GM20000 (cell line): ENCODE measurements at regions not wholly inside any gene's neighbourhood (a gene's known extent, or its start where the extent isn't known, plus 50 kb on each side); places are given as distances from the start of the nearest gene placed in this dataset.

Source experiments
- DNase-seq: peaks from one replicate; pipeline ENCODE4 v3.0.0; 2012; ENCODE audit warnings: low spot score
- TF ChIP-seq, protein P1 (sequence below): IDR thresholded peaks from 2 replicates; pipeline ENCODE4 v1.5.1; 2012; ENCODE audit warnings: mild to moderate bottlenecking, control low read depth; ENCODE audit errors: extremely low read depth, missing control alignments

DNA sequence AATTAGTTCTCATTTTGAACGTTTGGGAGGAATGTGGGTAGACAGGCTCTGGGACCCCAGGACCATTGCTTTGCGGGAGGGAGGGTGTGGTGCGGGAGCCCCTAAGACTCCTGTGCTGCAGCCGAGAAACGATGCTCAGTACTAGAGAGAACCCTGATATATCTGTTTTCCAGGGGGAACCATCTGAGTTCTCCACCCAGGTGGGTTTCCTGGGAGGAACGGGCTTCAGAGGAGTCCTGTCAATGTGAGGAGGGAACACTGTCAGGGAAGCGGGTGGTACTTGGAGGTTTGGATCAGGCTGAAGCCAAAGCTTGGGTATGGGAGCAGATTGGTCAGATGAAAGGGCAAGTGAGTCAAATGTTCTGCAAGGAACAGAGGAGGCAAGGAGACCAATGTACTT lies 358.0 kb downstream of the FGF9 start:
- no peak for DNase-seq
- TF ChIP-seq, protein P1, sequence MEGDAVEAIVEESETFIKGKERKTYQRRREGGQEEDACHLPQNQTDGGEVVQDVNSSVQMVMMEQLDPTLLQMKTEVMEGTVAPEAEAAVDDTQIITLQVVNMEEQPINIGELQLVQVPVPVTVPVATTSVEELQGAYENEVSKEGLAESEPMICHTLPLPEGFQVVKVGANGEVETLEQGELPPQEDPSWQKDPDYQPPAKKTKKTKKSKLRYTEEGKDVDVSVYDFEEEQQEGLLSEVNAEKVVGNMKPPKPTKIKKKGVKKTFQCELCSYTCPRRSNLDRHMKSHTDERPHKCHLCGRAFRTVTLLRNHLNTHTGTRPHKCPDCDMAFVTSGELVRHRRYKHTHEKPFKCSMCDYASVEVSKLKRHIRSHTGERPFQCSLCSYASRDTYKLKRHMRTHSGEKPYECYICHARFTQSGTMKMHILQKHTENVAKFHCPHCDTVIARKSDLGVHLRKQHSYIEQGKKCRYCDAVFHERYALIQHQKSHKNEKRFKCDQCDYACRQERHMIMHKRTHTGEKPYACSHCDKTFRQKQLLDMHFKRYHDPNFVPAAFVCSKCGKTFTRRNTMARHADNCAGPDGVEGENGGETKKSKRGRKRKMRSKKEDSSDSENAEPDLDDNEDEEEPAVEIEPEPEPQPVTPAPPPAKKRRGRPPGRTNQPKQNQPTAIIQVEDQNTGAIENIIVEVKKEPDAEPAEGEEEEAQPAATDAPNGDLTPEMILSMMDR = no peak

DNA sequence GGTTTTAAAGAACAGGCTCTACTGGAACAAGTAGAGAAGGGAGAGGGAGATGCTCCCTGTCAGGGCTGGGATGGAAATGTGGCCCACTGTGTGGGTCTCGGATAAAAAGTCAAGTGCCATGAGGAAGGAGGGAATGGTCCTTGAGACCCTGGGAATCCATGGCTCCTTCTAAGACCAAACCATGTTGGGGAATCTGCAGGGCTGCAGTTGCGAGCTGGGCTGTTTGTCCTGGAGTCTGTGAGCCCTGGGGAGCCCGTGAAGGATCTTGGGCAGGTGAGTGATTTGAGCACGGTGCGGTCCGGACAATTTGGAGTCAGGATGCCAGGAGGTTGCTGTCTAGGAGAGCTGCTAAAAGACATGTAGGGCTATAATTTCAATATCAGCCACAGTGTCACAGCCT lies 359.4 kb downstream of the FGF9 start:
- DNase-seq = no peak
- TF ChIP-seq, protein P1 = no peak

DNA sequence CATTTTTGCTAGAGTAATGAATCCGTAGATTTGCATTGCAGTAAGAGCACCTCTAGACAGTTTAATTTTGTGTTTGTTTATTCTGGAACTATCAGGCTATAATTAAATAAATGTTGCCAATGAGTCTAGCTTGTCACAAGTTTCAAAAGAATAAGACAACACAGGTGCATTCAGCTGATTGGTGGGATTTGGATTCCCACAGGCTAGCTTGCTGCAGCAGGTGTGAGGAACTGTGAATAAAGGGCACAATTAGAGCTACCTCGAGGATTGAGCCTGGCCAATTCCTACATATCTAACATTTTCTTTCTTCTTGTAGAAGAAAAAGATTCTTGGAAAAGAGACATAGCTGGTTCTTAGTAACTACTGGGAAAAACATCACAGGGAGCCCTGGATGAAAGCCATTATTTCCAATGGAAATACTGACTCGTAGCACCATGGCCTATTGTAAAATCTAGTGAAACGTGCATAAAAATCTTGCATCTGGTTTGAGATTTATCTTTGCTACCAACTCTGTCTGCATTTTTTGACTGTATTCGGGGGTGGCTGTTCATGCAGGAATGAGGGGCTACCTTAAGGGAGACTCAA lies 360.9 kb downstream of the FGF9 start:
- DNase-seq = no peak

DNA sequence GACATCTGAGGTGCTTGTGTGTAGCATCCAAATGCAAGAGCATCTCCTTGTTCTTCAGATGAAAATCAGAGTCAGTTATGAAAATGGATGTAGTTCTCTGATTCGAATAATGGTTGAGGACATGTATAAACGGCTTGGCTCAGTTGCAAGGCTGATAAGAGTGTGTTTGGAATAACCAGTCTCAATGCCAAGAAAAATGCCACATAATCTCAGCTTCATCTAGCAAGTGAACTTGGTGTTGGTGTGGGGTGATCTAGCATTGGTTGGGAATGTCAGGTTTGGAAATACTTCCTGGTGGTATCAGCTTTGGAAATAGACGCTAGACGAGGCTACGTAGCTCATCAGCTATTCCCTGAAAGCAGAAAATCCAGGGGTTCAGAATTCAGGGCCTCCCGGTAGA lies 362.0 kb downstream of the FGF9 start:
- TF ChIP-seq, protein P1 = no peak
- no peak for DNase-seq

More for the DNA sequence above, 360.9 kb downstream of the FGF9 start:
- TF ChIP-seq, protein P1 = no peak

DNA sequence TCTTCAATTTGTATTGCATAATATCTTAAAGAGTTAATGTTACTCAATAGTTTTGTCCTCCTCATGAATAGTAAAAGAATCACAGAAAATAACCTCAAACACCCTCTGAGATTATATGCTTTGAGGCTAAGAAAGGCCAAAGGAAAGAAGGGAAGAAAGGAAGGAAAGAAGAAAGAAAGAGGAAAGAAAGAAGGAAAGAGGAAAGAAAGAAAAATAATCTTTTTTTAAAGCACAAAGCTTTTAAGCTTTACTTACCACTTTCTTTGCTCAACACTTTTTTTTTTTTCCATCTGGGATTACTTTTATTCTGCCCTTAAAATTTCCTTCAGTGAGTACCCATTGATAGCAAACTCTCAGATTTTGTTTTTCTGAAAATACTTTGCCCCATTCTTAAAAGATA lies 369.1 kb downstream of the FGF9 start:
- no peak for DNase-seq
- TF ChIP-seq, protein P1 = no peak

DNA sequence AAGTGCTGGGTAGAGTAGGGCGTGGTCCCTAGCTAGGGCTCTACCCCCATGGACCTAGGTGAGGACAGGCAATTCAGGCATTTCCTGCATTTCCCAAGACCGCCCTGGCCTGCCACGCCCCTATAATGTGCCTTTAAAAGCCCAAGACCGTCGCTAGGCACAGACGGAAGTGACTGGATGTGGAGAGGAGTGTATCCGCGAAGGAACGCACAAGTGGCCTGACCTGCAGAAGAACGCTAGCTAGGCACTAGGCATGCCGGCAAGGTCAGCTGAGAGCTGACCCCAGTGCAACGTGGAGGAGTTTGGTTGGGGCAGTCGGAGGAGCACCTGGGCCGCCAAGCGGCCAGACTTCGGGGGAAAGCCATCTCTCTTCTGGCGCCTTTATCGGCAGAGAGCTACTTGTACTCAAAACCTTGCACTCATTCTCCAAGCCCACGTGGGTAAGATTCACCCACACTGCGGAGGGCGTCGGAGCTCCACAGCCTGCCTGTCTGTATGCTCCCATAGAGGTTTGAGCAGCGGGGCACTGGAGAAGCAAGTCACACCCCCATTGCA lies 370.0 kb downstream of the FGF9 start:
- DNase-seq = no peak

DNA sequence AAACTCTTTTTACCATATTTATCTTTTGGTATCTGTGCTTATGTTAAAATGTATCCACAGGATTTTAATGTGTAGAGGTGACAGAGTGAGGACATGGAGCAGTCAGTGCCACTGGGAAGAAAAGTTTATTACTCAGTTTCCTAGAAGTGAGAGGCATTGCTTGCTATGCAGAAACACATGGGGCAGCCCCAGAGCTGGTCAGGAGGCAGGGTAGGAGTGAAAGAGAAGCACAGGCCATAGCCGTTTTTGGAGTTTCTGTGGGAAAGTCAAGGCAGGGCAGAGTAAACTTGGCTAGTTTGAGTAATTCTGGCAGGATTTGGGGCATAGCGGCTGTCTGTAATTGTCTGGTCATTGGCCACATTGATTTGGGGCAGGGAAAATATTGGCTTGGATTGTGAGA lies 370.9 kb downstream of the FGF9 start:
- TF ChIP-seq, protein P1 = no peak
- DNase-seq = no peak

More for the DNA sequence above, 370.0 kb downstream of the FGF9 start:
- TF ChIP-seq, protein P1 = no peak
